ENCODE measurements at regions not wholly inside any gene's neighbourhood (a gene's known extent, or its start where the extent isn't known, plus 50 kb on each side); places are given as distances from the start of the nearest gene placed in this dataset.

DNA sequence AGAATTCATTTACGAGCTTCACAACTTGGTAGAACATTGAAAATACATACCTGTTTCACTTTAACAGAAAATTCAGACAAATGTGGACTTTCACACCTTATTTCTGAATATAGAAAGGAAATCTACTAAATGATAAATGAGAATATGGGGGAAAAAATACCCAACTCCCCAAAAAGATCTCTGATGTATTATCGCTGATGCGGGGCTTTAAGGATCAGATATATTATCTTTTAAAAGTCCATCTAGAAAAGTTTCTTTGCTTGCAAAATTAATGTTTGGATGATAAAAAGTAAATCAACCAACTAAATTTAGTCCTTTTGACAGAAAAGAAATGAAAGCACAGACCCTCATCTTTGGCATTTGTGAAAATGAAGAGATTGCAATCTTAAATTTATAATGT lies 540.1 kb upstream of the CHAC2 start:
- TF ChIP-seq, protein P1, sequence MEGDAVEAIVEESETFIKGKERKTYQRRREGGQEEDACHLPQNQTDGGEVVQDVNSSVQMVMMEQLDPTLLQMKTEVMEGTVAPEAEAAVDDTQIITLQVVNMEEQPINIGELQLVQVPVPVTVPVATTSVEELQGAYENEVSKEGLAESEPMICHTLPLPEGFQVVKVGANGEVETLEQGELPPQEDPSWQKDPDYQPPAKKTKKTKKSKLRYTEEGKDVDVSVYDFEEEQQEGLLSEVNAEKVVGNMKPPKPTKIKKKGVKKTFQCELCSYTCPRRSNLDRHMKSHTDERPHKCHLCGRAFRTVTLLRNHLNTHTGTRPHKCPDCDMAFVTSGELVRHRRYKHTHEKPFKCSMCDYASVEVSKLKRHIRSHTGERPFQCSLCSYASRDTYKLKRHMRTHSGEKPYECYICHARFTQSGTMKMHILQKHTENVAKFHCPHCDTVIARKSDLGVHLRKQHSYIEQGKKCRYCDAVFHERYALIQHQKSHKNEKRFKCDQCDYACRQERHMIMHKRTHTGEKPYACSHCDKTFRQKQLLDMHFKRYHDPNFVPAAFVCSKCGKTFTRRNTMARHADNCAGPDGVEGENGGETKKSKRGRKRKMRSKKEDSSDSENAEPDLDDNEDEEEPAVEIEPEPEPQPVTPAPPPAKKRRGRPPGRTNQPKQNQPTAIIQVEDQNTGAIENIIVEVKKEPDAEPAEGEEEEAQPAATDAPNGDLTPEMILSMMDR (optimal IDR thresholded peaks at IDR 0.05 in 1 of 3, IDR thresholded peaks at IDR 0.05 in 1 of 3, conservative IDR thresholded peaks at IDR 0.05 in 1 of 3; ENCODE audit: extremely low read depth in 1 of 3, insufficient read depth in 2 of 3, low read length in 3 of 3), result no peak
- TF ChIP-seq EZH2 (IDR thresholded peaks at IDR 0.05; ENCODE audit: low read length), result no peak
